ENCODE measurements at regions not wholly inside any gene's neighbourhood (a gene's known extent, or its start where the extent isn't known, plus 50 kb on each side); places are given as distances from the start of the nearest gene placed in this dataset.

GRCh38 chr6:119453242-119454200 lies 104.0 kb upstream of the MAN1A1 start:
- no peak for TF ChIP-seq CTCF (IDR thresholded peaks at IDR 0.05; ENCODE audit: insufficient read depth, low read length, severe bottlenecking)
- H3K27me3 ChIP-seq (ENCODE audit: control insufficient read depth, insufficient read depth, low read length): peaks cover 3% of the 10 kb centered on the region
- DNase-seq (ENCODE audit: low read depth) (no peak), FAIRE-seq (no peak)
- no peak overlapping the region for H3K4me3 ChIP-seq (ENCODE audit: low read depth, low read length)
- no peaks in the 10 kb centered on the region for H3K36me3 ChIP-seq (ENCODE audit: control insufficient read depth, insufficient read depth, low read length)

GRCh38 chr6:119449331-119450156 lies 100.0 kb upstream of the MAN1A1 start:
- Histone ChIP-seq H3K36me3 (ENCODE audit: control insufficient read depth, insufficient read depth, low read length) (no peaks in the 10 kb centered on the region), H3K27me3 (ENCODE audit: control insufficient read depth, insufficient read depth, low read length) (no peaks in the 10 kb centered on the region), H3K4me3 (ENCODE audit: low read depth, low read length) (no peak overlapping the region)
- no peak for DNase-seq (ENCODE audit: low read depth)
- no peak for TF ChIP-seq CTCF (IDR thresholded peaks at IDR 0.05; ENCODE audit: insufficient read depth, low read length, severe bottlenecking)
- no peak for FAIRE-seq

- FAIRE-seq: no peak
- H3K36me3 ChIP-seq (ENCODE audit: control insufficient read depth, insufficient read depth, low read length): no peaks in the 10 kb centered on the region
- H3K27me3 ChIP-seq (ENCODE audit: control insufficient read depth, insufficient read depth, low read length): no peaks in the 10 kb centered on the region
- no peak for TF ChIP-seq CTCF (IDR thresholded peaks at IDR 0.05; ENCODE audit: insufficient read depth, low read length, severe bottlenecking)
- DNase-seq (ENCODE audit: low read depth): no peak
- H3K4me3 ChIP-seq (ENCODE audit: low read depth, low read length): no peak overlapping the region
These were observed 98.4 kb upstream of the MAN1A1 start for GRCh38 chr6:119447921-119448320.

GRCh38 chr6:119446609-119447008 lies 97.0 kb upstream of the MAN1A1 start:
- FAIRE-seq (no peak), DNase-seq (ENCODE audit: low read depth) (peak; percentile 61)
- Histone ChIP-seq H3K36me3 (ENCODE audit: control insufficient read depth, insufficient read depth, low read length) (no peaks in the 10 kb centered on the region), H3K27me3 (ENCODE audit: control insufficient read depth, insufficient read depth, low read length) (no peaks in the 10 kb centered on the region), H3K4me3 (ENCODE audit: low read depth, low read length) (no peak overlapping the region)
- TF ChIP-seq CTCF (IDR thresholded peaks at IDR 0.05; ENCODE audit: insufficient read depth, low read length, severe bottlenecking): no peak

- DNase-seq (ENCODE audit: low read depth) (peak; percentile 71), FAIRE-seq (no peak)
- no peaks in the 10 kb centered on the region for H3K27me3 ChIP-seq (ENCODE audit: control insufficient read depth, insufficient read depth, low read length)
- no peak overlapping the region for H3K4me3 ChIP-seq (ENCODE audit: low read depth, low read length)
- no peak for TF ChIP-seq CTCF (IDR thresholded peaks at IDR 0.05; ENCODE audit: insufficient read depth, low read length, severe bottlenecking)
- H3K36me3 ChIP-seq (ENCODE audit: control insufficient read depth, insufficient read depth, low read length): no peaks in the 10 kb centered on the region
These were observed 96.6 kb upstream of the MAN1A1 start for GRCh38 chr6:119446115-119446554.

All from bronchial epithelial cell (primary cell).